ENCODE measurements at regions not wholly inside any gene's neighbourhood (a gene's known extent, or its start where the extent isn't known, plus 50 kb on each side); places are given as distances from the start of the nearest gene placed in this dataset.

- H3K9ac ChIP-seq (ENCODE audit: low read depth, low read length), result no peak overlapping the region
- no peaks in the 10 kb centered on the region for H3K9me3 ChIP-seq (ENCODE audit: control insufficient read depth, insufficient read depth, low read length)
- no peaks in the 10 kb centered on the region for H3K36me3 ChIP-seq (ENCODE audit: insufficient read depth, low read length)
These were observed 128.6 kb downstream of the UNC5CL start for GRCh38 chr6:40910260-40910893.

GRCh38 chr6:40909811-40910210 is 129.2 kb downstream of the UNC5CL start:
- Histone ChIP-seq H3K4me1 (ENCODE audit: insufficient read depth, low read length) (peaks cover 4% of the 10 kb centered on the region; the same call in 1 of the 2 replicates), H3K36me3 (ENCODE audit: insufficient read depth, low read length) (no peaks in the 10 kb centered on the region), H3K9me3 (ENCODE audit: control insufficient read depth, insufficient read depth, low read length) (no peaks in the 10 kb centered on the region), H3K9ac (ENCODE audit: low read depth, low read length) (no peak overlapping the region)

More at GRCh38 chr6:40910260-40910893, 128.6 kb downstream of the UNC5CL start:
- peaks cover 4% of the 10 kb centered on the region; the same call in 1 of the 2 replicates for H3K4me1 ChIP-seq (ENCODE audit: insufficient read depth, low read length)

DNA sequence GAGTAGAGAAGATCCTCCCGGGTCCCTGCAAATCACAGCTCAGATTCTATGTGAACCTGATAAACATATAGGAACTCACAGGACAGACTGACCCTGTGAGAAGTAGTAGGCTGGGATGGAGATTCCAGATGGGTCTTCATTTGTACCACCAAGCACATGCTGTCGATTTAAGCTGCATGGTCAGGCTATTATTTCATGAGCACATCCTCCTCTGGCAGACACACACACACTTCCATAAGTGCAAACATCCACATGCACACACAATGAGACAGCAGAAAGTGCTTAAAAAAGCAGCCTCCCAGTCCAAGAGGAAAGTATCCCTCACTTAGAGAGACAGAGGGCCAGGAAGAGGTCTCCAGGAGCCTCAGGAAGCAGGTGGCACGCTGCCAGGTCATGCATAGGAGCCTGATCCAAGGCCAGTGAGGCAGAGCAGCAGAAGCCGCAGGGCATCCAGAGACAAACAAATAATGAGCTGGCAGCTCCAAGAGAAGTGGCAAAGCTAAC is 131.8 kb downstream of the UNC5CL start:
- Histone ChIP-seq H3K9me3 (ENCODE audit: control insufficient read depth, insufficient read depth, low read length) (no peaks in the 10 kb centered on the region), H3K4me1 (ENCODE audit: insufficient read depth, low read length) (peaks cover 4% of the 10 kb centered on the region; the same call in 1 of the 2 replicates), H3K9ac (ENCODE audit: low read depth, low read length) (no peak overlapping the region), H3K36me3 (ENCODE audit: insufficient read depth, low read length) (no peaks in the 10 kb centered on the region)

DNA sequence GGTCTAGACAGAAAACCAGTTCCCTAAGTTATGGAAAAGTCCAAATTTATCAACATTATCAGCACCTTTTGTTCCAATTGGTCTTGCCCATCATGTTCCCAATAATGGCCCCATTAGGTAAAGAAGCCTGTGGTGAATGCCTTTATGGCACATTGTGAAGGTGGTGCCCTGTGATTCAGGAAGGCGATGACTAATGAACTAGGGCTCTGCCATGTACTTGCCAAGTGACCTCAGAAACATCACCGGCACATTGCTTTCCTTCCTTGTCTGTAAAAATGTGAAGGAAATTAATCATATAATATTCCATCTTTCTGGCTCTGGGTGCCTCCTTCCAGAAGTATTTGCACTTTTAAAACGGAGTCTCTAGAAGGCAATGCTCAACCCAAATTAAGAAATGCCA is 132.3 kb downstream of the UNC5CL start:
- Histone ChIP-seq H3K4me1 (ENCODE audit: insufficient read depth, low read length) (no peaks in the 10 kb centered on the region), H3K9ac (ENCODE audit: low read depth, low read length) (no peak overlapping the region), H3K36me3 (ENCODE audit: insufficient read depth, low read length) (no peaks in the 10 kb centered on the region), H3K9me3 (ENCODE audit: control insufficient read depth, insufficient read depth, low read length) (no peaks in the 10 kb centered on the region)

DNA sequence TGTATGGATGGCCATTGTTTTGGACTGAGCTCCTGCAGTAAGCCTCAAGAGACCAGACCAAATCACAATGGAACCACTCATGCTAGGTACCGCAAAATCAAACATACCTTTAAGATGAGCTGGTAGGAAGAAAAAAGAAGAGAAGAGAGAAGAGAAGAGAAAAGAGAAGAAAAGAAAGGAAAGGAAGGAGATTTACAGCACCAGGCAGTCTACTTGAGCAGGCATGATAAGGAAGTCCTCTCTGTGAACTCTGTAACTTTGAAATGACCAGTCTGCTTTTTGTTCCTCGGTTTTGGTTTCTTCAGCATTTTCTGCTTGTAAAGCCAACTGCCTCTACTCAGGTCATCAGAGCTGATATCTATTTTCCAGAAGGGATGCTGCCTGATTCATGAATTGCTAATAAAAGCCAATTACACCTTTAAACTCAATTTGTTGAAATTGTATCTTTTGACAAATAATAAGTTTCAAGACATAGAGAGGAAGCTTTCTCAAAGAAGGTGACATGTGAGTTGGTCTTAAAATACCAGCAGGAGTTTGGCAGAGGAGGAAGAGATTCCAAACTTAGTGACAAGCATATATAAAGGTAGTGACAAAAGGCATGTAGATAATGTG is 134.3 kb downstream of the UNC5CL start:
- H3K9me3 ChIP-seq (ENCODE audit: control insufficient read depth, insufficient read depth, low read length), result no peaks in the 10 kb centered on the region
- H3K36me3 ChIP-seq (ENCODE audit: insufficient read depth, low read length), result no peaks in the 10 kb centered on the region
- H3K4me1 ChIP-seq (ENCODE audit: insufficient read depth, low read length), result no peaks in the 10 kb centered on the region
- no peak overlapping the region for H3K9ac ChIP-seq (ENCODE audit: low read depth, low read length)

- H3K9ac ChIP-seq (ENCODE audit: low read depth, low read length), result no peak overlapping the region
- H3K36me3 ChIP-seq (ENCODE audit: insufficient read depth, low read length), result no peaks in the 10 kb centered on the region
- H3K9me3 ChIP-seq (ENCODE audit: control insufficient read depth, insufficient read depth, low read length), result no peaks in the 10 kb centered on the region
- no peaks in the 10 kb centered on the region for H3K4me1 ChIP-seq (ENCODE audit: insufficient read depth, low read length)
These were observed 135.6 kb downstream of the UNC5CL start for GRCh38 chr6:40903456-40903855.

DNA sequence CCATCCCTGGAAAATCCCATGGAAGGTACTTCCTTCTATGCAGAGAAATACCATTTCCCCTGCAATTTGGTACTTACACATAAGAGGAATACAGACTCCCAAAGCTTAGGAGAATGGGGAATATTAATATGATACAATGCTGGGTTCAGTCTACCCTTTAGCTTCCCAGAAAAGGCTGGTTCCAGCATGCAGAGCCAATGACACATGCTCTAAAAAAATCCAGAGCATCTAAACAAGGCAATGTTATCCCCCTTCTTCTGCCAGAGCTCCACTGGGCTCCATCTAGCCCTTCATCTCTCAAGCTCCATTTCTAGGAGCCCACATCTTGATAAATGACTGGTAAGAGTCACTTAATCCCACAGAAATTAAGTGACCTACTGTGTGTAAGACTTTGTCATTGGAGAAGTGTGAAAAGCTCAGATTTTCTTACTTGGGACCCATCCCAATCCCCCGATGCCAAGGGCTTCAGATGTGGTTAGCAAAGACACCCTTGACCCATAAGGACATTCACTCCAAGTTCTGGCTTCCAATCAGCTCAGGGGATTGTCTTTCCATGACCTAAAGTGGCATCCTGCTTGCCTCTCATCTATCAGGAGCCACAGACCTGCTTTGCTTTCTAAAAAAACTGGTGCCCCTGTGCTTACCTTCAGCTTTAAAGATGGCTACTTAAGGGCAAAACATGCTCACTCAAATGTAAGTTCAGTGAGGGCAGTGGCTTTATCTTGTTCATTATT is 137.5 kb downstream of the UNC5CL start:
- Histone ChIP-seq H3K9ac (ENCODE audit: low read depth, low read length) (no peak overlapping the region), H3K36me3 (ENCODE audit: insufficient read depth, low read length) (no peaks in the 10 kb centered on the region), H3K4me1 (ENCODE audit: insufficient read depth, low read length) (no peaks in the 10 kb centered on the region), H3K9me3 (ENCODE audit: control insufficient read depth, insufficient read depth, low read length) (no peaks in the 10 kb centered on the region)

- no peaks in the 10 kb centered on the region for H3K4me1 ChIP-seq (ENCODE audit: insufficient read depth, low read length)
- H3K36me3 ChIP-seq (ENCODE audit: insufficient read depth, low read length), result no peaks in the 10 kb centered on the region
- no peak overlapping the region for H3K9ac ChIP-seq (ENCODE audit: low read depth, low read length)
- no peaks in the 10 kb centered on the region for H3K9me3 ChIP-seq (ENCODE audit: control insufficient read depth, insufficient read depth, low read length)
These were observed 138.2 kb downstream of the UNC5CL start for GRCh38 chr6:40900791-40901190.

DNA sequence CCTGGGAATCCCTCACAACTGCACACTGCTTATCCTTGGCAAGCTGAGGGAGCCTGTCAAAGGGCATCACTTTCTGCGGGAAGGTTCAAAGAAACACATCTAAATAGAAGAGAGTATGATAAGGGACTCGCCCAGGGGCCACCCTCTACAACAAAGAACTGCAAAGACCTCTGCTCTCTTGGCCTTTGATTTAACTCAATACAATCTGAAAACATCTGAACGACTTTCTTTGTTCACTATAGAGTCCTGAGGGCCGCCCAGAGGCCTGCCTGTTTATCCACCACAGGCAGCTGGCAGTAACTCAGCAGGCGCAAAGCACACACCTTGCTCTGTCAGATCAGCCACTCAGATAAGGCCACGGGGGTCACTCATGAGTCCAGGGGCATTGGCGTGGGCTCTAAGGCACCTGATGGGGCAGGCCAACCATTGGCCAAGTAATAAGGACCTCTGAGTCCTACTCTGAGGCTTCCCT is 139.3 kb downstream of the UNC5CL start:
- H3K36me3 ChIP-seq (ENCODE audit: insufficient read depth, low read length), result no peaks in the 10 kb centered on the region
- H3K9me3 ChIP-seq (ENCODE audit: control insufficient read depth, insufficient read depth, low read length), result no peaks in the 10 kb centered on the region
- no peaks in the 10 kb centered on the region for H3K4me1 ChIP-seq (ENCODE audit: insufficient read depth, low read length)
- no peak overlapping the region for H3K9ac ChIP-seq (ENCODE audit: low read depth, low read length)

DNA sequence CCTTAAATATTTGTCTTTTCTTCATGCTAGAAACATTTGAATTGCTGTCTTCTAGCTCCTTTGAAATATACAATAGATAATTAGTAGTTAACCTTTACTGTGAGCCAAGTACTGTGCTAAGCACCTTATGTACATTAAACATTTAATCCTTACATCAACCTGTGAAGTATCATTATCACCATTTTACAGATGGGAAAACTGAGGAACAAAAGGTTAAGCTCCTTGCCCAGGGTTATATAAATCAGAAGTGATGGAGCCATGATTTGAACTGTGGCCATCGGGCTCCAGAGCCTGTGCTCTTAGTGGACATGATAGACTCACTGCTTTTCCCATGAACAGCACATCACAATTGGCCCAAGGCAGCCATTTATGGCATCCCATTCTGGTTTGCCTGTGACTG is 140.9 kb downstream of the UNC5CL start:
- Histone ChIP-seq H3K4me1 (ENCODE audit: insufficient read depth, low read length) (no peaks in the 10 kb centered on the region), H3K9ac (ENCODE audit: low read depth, low read length) (no peak overlapping the region), H3K36me3 (ENCODE audit: insufficient read depth, low read length) (no peaks in the 10 kb centered on the region), H3K9me3 (ENCODE audit: control insufficient read depth, insufficient read depth, low read length) (no peaks in the 10 kb centered on the region)

DNA sequence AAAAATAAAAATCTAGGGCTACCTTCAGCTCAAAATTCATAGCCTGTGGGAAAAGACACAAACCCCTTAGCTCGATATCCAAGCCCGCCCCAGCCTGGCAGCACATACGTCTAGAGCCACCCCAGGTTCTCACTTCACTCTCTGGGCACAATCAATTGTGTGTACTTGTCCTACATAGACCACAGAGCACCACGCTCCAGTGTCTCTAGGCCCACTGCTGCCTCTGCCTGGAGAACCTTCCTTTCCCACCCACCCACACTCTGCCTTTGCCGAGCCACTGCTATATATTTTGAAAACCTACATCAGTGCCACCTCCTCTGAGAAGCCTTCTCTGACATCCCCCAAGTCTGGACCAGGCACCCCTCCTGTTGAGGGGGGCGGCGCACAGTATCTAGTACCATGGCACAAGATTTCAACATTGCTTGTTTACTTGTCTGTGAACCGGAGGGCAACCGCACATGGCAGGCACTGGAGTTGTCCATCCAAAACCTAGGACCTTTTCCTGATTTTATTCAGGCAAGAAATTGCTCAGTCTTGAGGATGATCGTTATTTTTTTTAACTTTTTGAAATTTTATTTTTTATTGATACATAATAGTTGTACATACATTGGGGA is 141.5 kb downstream of the UNC5CL start:
- Histone ChIP-seq H3K4me1 (ENCODE audit: insufficient read depth, low read length) (no peaks in the 10 kb centered on the region), H3K9ac (ENCODE audit: low read depth, low read length) (no peak overlapping the region), H3K36me3 (ENCODE audit: insufficient read depth, low read length) (no peaks in the 10 kb centered on the region), H3K9me3 (ENCODE audit: control insufficient read depth, insufficient read depth, low read length) (no peaks in the 10 kb centered on the region)

GRCh38 chr6:40896696-40897095 is 142.3 kb downstream of the UNC5CL start:
- H3K9me3 ChIP-seq (ENCODE audit: control insufficient read depth, insufficient read depth, low read length), result no peaks in the 10 kb centered on the region
- no peaks in the 10 kb centered on the region for H3K36me3 ChIP-seq (ENCODE audit: insufficient read depth, low read length)
- H3K4me1 ChIP-seq (ENCODE audit: insufficient read depth, low read length), result no peaks in the 10 kb centered on the region
- no peak overlapping the region for H3K9ac ChIP-seq (ENCODE audit: low read depth, low read length)

- no peak overlapping the region for H3K9ac ChIP-seq (ENCODE audit: low read depth, low read length)
- H3K4me1 ChIP-seq (ENCODE audit: insufficient read depth, low read length), result no peaks in the 10 kb centered on the region
- no peaks in the 10 kb centered on the region for H3K36me3 ChIP-seq (ENCODE audit: insufficient read depth, low read length)
- H3K9me3 ChIP-seq (ENCODE audit: control insufficient read depth, insufficient read depth, low read length), result no peaks in the 10 kb centered on the region
These were observed 143.8 kb downstream of the UNC5CL start for GRCh38 chr6:40894962-40895799.

GRCh38 chr6:40893021-40893420 is 146.0 kb downstream of the UNC5CL start:
- H3K9me3 ChIP-seq (ENCODE audit: control insufficient read depth, insufficient read depth, low read length), result no peaks in the 10 kb centered on the region
- no peaks in the 10 kb centered on the region for H3K36me3 ChIP-seq (ENCODE audit: insufficient read depth, low read length)
- H3K4me1 ChIP-seq (ENCODE audit: insufficient read depth, low read length), result no peaks in the 10 kb centered on the region
- H3K9ac ChIP-seq (ENCODE audit: low read depth, low read length), result no peak overlapping the region
